ENCODE measurements at regions not wholly inside any gene's neighbourhood (a gene's known extent, or its start where the extent isn't known, plus 50 kb on each side); places are given as distances from the start of the nearest gene placed in this dataset.

DNA sequence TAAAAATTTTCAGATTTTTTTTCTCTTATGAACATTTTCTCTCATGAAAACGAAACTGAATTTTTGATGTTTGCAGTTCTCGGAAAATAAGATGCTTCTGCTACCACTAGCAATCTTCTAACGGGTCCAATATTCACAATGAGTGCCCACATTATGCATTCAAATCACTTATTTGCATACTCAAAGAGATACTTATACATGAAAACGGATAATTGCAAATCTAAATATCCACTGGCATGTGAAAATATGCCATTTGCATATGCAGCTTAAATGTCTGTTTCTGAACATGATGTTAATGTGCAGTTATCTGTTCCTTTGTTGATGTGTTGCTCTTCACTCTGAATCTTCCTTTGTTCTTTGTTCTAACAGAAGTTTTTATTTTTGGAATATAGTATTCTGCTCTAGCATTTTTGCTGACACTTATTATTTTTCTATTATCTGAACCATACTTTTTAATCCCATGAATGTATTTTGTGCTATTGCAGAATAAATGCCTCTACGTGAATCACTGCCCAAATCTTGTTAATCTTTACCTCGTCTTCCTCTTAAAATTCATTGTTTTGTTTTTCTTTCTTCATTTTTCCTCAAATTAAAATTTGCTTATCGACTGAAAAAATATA is 259.4 kb upstream of the BRINP3 start:
- no peak overlapping the region for H2AFZ ChIP-seq (ENCODE audit: control insufficient read depth, low read depth, low read length)
- no peak overlapping the region for H3K9ac ChIP-seq (ENCODE audit: control insufficient read depth, insufficient read depth, low read length)
- ChIA-PET SMC1A (ENCODE audit: uncharacterized antibody, unreplicated experiment) (no interaction called here), POLR2A (no interaction called here), CTCF (no interaction called here), RAD21 (ENCODE audit: unreplicated experiment) (no interaction called here)
- no peaks in the 10 kb centered on the region for H3K4me1 ChIP-seq (ENCODE audit: control insufficient read depth, insufficient read depth, low read length)
- TF ChIP-seq HCFC1 (IDR thresholded peaks at IDR 0.05; ENCODE audit: low read length) (no peak), SP1 (IDR thresholded peaks at IDR 0.05; ENCODE audit: low read depth, low read length) (no peak), SREBF2 (IDR thresholded peaks at IDR 0.05; ENCODE audit: low read length) (no peak), ASH2L (IDR thresholded peaks at IDR 0.05; ENCODE audit: borderline replicate concordance, low read depth) (no peak), EED (IDR thresholded peaks at IDR 0.05; ENCODE audit: low read depth) (no peak), ZNF622 (IDR thresholded peaks at IDR 0.05) (no peak), TCF3 (IDR thresholded peaks at IDR 0.05; ENCODE audit: borderline replicate concordance, insufficient read depth, low read depth, low read length) (no peak), CBX5 (IDR thresholded peaks at IDR 0.05; ENCODE audit: low read depth) (no peak)
- TF ChIP-seq, protein P1, sequence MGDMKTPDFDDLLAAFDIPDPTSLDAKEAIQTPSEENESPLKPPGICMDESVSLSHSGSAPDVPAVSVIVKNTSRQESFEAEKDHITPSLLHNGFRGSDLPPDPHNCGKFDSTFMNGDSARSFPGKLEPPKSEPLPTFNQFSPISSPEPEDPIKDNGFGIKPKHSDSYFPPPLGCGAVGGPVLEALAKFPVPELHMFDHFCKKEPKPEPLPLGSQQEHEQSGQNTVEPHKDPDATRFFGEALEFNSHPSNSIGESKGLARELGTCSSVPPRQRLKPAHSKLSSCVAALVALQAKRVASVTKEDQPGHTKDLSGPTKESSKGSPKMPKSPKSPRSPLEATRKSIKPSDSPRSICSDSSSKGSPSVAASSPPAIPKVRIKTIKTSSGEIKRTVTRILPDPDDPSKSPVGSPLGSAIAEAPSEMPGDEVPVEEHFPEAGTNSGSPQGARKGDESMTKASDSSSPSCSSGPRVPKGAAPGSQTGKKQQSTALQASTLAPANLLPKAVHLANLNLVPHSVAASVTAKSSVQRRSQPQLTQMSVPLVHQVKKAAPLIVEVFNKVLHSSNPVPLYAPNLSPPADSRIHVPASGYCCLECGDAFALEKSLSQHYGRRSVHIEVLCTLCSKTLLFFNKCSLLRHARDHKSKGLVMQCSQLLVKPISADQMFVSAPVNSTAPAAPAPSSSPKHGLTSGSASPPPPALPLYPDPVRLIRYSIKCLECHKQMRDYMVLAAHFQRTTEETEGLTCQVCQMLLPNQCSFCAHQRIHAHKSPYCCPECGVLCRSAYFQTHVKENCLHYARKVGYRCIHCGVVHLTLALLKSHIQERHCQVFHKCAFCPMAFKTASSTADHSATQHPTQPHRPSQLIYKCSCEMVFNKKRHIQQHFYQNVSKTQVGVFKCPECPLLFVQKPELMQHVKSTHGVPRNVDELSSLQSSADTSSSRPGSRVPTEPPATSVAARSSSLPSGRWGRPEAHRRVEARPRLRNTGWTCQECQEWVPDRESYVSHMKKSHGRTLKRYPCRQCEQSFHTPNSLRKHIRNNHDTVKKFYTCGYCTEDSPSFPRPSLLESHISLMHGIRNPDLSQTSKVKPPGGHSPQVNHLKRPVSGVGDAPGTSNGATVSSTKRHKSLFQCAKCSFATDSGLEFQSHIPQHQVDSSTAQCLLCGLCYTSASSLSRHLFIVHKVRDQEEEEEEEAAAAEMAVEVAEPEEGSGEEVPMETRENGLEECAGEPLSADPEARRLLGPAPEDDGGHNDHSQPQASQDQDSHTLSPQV (IDR thresholded peaks at IDR 0.05) = no peak
- TF ChIP-seq, protein P2, sequence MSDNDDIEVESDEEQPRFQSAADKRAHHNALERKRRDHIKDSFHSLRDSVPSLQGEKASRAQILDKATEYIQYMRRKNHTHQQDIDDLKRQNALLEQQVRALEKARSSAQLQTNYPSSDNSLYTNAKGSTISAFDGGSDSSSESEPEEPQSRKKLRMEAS (IDR thresholded peaks at IDR 0.05; ENCODE audit: low read depth, low read length) = no peak
- H3K27ac ChIP-seq (ENCODE audit: control insufficient read depth, insufficient read depth) = no peak overlapping the region
- H3K4me3 ChIP-seq = no peak overlapping the region
- no peaks in the 10 kb centered on the region for H3K9me3 ChIP-seq (replicated peaks; ENCODE audit: control insufficient read depth, insufficient read depth, low read length)
- in situ Hi-C loops (cut with MboI) (no loop called here), intact Hi-C loops (cut with micrococcal nuclease; ENCODE audit: unreplicated experiment) (no loop called here)
- H3K79me2 ChIP-seq (ENCODE audit: control insufficient read depth, insufficient read depth, low read length) = no peaks in the 10 kb centered on the region
- H3K27me3 ChIP-seq (replicated peaks in 1 of 2; ENCODE audit: control insufficient read depth in 2 of 2, insufficient read depth in 2 of 2, low read length in 1 of 2) = no peaks in the 10 kb centered on the region
- DNase-seq (ENCODE audit: low read depth, low spot score) (no peak), ATAC-seq (no peak), FAIRE-seq (no peak)
- no peak overlapping the region for H3K4me2 ChIP-seq (ENCODE audit: control insufficient read depth, insufficient read depth)
- WGBS (ENCODE audit: insufficient coverage, insufficient replicate concordance, low lambda C conversion rate, missing lambda C conversion rate) = 20% methylated on average over 7 of the region's 7 CpGs
- H4K20me1 ChIP-seq (ENCODE audit: control insufficient read depth, insufficient read depth) = no peaks in the 10 kb centered on the region
- H3K36me3 ChIP-seq (ENCODE audit: control insufficient read depth in 2 of 2, insufficient read depth in 2 of 2, low read length in 1 of 2) = no peaks in the 10 kb centered on the region
- no TSS peak for BruUV-seq (replicated peaks)

Data from GM12878 (cell line).